HCT116 (cell line): ENCODE measurements at regions not wholly inside any gene's neighbourhood (a gene's known extent, or its start where the extent isn't known, plus 50 kb on each side); places are given as distances from the start of the nearest gene placed in this dataset.

Experiments used
- CBX3 ChIP-seq: IDR thresholded peaks from 2 replicates; pipeline ENCODE4 v1.6.1; 2012; ENCODE audit warnings: low read depth
- CTCF ChIP-seq, 3 experiments: fragments of 200-600 bp in 1 of 3; sonication (generic) in 1 of 3; IDR thresholded peaks in 2 of 3; conservative IDR thresholded peaks in 1 of 3; 2 replicates each; pipeline ENCODE4 v1.5.1; 2012 to 2017; ENCODE audit warnings: low read depth in 2 of 3, low read length in 2 of 3, antibody characterized with exemption in 1 of 3, borderline replicate concordance in 1 of 3, control low read depth in 1 of 3, mild to moderate bottlenecking in 1 of 3, mixed read lengths in 1 of 3, mixed run types in 1 of 3, moderate library complexity in 1 of 3; ENCODE audit not compliant: insufficient read depth in 1 of 3
- EZH2 ChIP-seq: fragments of 200-600 bp; sonication (generic); IDR thresholded peaks from 2 replicates; pipeline ENCODE4 v1.6.1; 2017; ENCODE audit warnings: antibody characterized with exemption, mixed run types
- EZH2phosphoT487 ChIP-seq: fragments of 200-600 bp; IDR thresholded peaks from 2 replicates; pipeline ENCODE4 v1.6.1; 2018; ENCODE audit warnings: antibody characterized with exemption, borderline replicate concordance
- JUND ChIP-seq: IDR thresholded peaks from 2 replicates; pipeline ENCODE4 v1.6.1; 2012
- POLR2A ChIP-seq: IDR thresholded peaks from 2 replicates; pipeline ENCODE4 v1.7.0; 2011; ENCODE audit warnings: borderline replicate concordance; ENCODE audit not compliant: insufficient read depth, insufficient read length; ENCODE audit errors: extremely low read depth
- POLR2AphosphoS5 ChIP-seq: IDR thresholded peaks from 2 replicates; pipeline ENCODE4 v1.6.1; 2011; ENCODE audit warnings: mild to moderate bottlenecking, low read depth, low read length, moderate library complexity
- SIN3A ChIP-seq: IDR thresholded peaks from 2 replicates; pipeline ENCODE4 v1.6.1; 2012; ENCODE audit warnings: low read depth
- SP1 ChIP-seq: IDR thresholded peaks from 2 replicates; pipeline ENCODE4 v1.6.1; 2012; ENCODE audit warnings: low read depth
- ZFX ChIP-seq: fragments of 450-650 bp; IDR thresholded peaks from 2 replicates; pipeline ENCODE4 v1.6.1; 2017
- ZNF274 ChIP-seq: fragments of 200-500 bp; sonication (Bioruptor generic); IDR thresholded peaks from 2 replicates; pipeline ENCODE4 v1.6.1; 2014; ENCODE audit warnings: mild to moderate bottlenecking, low read depth, low read length, inconsistent platforms
- TF ChIP-seq, protein P1 (sequence below): IDR thresholded peaks from 2 replicates; pipeline ENCODE4 v1.6.1; 2012

DNA sequence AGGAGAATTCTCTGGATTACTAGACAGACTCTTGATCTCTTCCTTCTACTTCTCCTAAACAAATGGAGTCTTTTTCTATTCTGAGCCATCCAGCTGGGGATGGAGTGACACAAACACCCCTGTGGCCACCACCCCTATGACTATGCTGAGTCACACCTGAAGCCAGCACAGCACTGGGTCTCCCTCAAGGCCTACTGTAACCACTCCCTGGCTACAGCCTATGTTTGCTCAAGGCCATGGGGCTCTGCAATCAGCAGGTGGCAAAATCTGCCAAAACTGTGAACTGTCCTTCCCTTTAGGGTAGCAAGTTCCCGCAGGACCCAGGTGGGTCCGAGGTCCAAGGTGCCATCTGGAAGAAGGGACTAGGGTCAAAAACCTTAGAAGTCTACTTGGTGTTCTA, 132.3 kb downstream of the TINAG start:
- no peak for TF ChIP-seq EZH2phosphoT487
- no peak for TF ChIP-seq SP1
- no peak for TF ChIP-seq CTCF (IDR thresholded peaks at IDR 0.05 in 2 of 3, conservative IDR thresholded peaks at IDR 0.05 in 1 of 3; ENCODE audit: borderline replicate concordance in 1 of 3, insufficient read depth in 1 of 3, low read depth in 2 of 3, low read length in 2 of 3)
- no peak for TF ChIP-seq EZH2
- no peak for TF ChIP-seq POLR2AphosphoS5
- TF ChIP-seq ZNF274: no peak
- TF ChIP-seq POLR2A: no peak
- TF ChIP-seq ZFX: no peak
- TF ChIP-seq, protein P1, sequence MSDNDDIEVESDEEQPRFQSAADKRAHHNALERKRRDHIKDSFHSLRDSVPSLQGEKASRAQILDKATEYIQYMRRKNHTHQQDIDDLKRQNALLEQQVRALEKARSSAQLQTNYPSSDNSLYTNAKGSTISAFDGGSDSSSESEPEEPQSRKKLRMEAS: no peak
- no peak for TF ChIP-seq CBX3
- TF ChIP-seq SIN3A: no peak
- TF ChIP-seq JUND: no peak
